Esophagus squamous epithelium (tissue), 4 donors: ENCODE measurements at regions not wholly inside any gene's neighbourhood (a gene's known extent, or its start where the extent isn't known, plus 50 kb on each side); places are given as distances from the start of the nearest gene placed in this dataset.

ENCODE experiments used
- CTCF ChIP-seq, 6 experiments: fragments of 450-650 bp in 4 of 6; fragments of 200-600 bp in 2 of 6; sonication (generic) in 2 of 6; IDR thresholded peaks; one replicate each; pipeline ENCODE4 v1.5.1; 2016 to 2019; ENCODE audit warnings: antibody characterized with exemption in 6 of 6, mild to moderate bottlenecking in 4 of 6, moderate library complexity in 4 of 6
- POLR2A ChIP-seq, 4 donors: fragments of 450-650 bp; IDR thresholded peaks; one replicate each; pipeline ENCODE4 v1.6.1; 2017; ENCODE audit warnings: antibody characterized with exemption in 4 of 4, mild to moderate bottlenecking in 4 of 4, moderate library complexity in 3 of 4

- TF ChIP-seq CTCF (IDR thresholded peaks at IDR 0.05) (no peak), POLR2A (IDR thresholded peaks at IDR 0.05) (no peak)
These were observed 256.4 kb downstream of the TFCP2L1 start for GRCh38 chr2:121028577-121028976.
